GM12892 (cell line): ENCODE measurements at regions not wholly inside any gene's neighbourhood (a gene's known extent, or its start where the extent isn't known, plus 50 kb on each side); places are given as distances from the start of the nearest gene placed in this dataset.

Experiments used
- POLR2A ChIP-seq: IDR thresholded peaks from 2 replicates; pipeline ENCODE4 v1.6.1; 2011; ENCODE audit warnings: low read depth, low read length, control low read depth
- POLR2AphosphoS5 ChIP-seq: IDR thresholded peaks from 2 replicates; pipeline ENCODE4 v1.6.1; 2011; ENCODE audit warnings: low read depth, low read length, control low read depth
- TAF1 ChIP-seq: IDR thresholded peaks from 2 replicates; pipeline ENCODE4 v1.6.1; 2011; ENCODE audit warnings: low read depth, mild to moderate bottlenecking, control low read depth, low read length, borderline replicate concordance

GRCh38 chr6:131410785-131411184 is 162.2 kb upstream of the ARG1 start:
- no peak for TF ChIP-seq POLR2A
- no peak for TF ChIP-seq POLR2AphosphoS5
- TF ChIP-seq TAF1: no peak
